ENCODE measurements at regions not wholly inside any gene's neighbourhood (a gene's known extent, or its start where the extent isn't known, plus 50 kb on each side); places are given as distances from the start of the nearest gene placed in this dataset.

- Histone ChIP-seq H4K20me1 (ENCODE audit: insufficient read depth, low read length) (no peaks in the 10 kb centered on the region), H3K9me3 (ENCODE audit: low read depth, low read length) (no peaks in the 10 kb centered on the region), H3K27me3 (ENCODE audit: insufficient read depth, low read length) (peaks cover 2% of the 10 kb centered on the region), H3K4me1 (ENCODE audit: insufficient read depth, low read length) (peaks cover 5% of the 10 kb centered on the region), H3K36me3 (ENCODE audit: insufficient read depth, low read length) (no peaks in the 10 kb centered on the region), H3K27ac (ENCODE audit: low read depth, low read length) (no peak overlapping the region), H3K79me2 (ENCODE audit: insufficient read depth, low read length) (no peaks in the 10 kb centered on the region), H3K4me3 (ENCODE audit: insufficient read depth, low read length) (peak overlapping the region; percentile 59), H2AFZ (ENCODE audit: low read length) (peak overlapping the region; percentile 83), H3K4me2 (ENCODE audit: insufficient read depth, low read length) (peak overlapping the region; percentile 49)
- no peak for DNase-seq (ENCODE audit: insufficient read length, low spot score, missing footprints)
- no peak for TF ChIP-seq CTCF (IDR thresholded peaks at IDR 0.05; ENCODE audit: extremely low read depth, low read depth, low read length)
Measured at GRCh38 chr9:107222020-107222522, 61.0 kb upstream of the RAD23B start.

GRCh38 chr9:107223381-107223780 is 59.7 kb upstream of the RAD23B start:
- H3K4me3 ChIP-seq (ENCODE audit: insufficient read depth, low read length) = no peak overlapping the region

GRCh38 chr9:107224252-107224651 is 58.8 kb upstream of the RAD23B start:
- H3K27ac ChIP-seq (ENCODE audit: low read depth, low read length) = no peak overlapping the region
- no peaks in the 10 kb centered on the region for H3K9me3 ChIP-seq (ENCODE audit: low read depth, low read length)
- H3K4me2 ChIP-seq (ENCODE audit: insufficient read depth, low read length) = no peak overlapping the region
- no peak overlapping the region for H2AFZ ChIP-seq (ENCODE audit: low read length)
- peaks cover 5% of the 10 kb centered on the region for H3K4me1 ChIP-seq (ENCODE audit: insufficient read depth, low read length)
- peaks cover 8% of the 10 kb centered on the region for H3K27me3 ChIP-seq (ENCODE audit: insufficient read depth, low read length)
- no peaks in the 10 kb centered on the region for H4K20me1 ChIP-seq (ENCODE audit: insufficient read depth, low read length)
- DNase-seq (ENCODE audit: insufficient read length, low spot score, missing footprints) = no peak
- no peak for TF ChIP-seq CTCF (IDR thresholded peaks at IDR 0.05; ENCODE audit: extremely low read depth, low read depth, low read length)
- H3K4me3 ChIP-seq (ENCODE audit: insufficient read depth, low read length) = no peak overlapping the region
- no peaks in the 10 kb centered on the region for H3K36me3 ChIP-seq (ENCODE audit: insufficient read depth, low read length)
- H3K79me2 ChIP-seq (ENCODE audit: insufficient read depth, low read length) = no peaks in the 10 kb centered on the region

More at GRCh38 chr9:107223381-107223780, 59.7 kb upstream of the RAD23B start:
- DNase-seq (ENCODE audit: insufficient read length, low spot score, missing footprints) = no peak
- peaks cover 7% of the 10 kb centered on the region for H3K27me3 ChIP-seq (ENCODE audit: insufficient read depth, low read length)
- peaks cover 5% of the 10 kb centered on the region for H3K4me1 ChIP-seq (ENCODE audit: insufficient read depth, low read length)
- TF ChIP-seq CTCF (IDR thresholded peaks at IDR 0.05; ENCODE audit: extremely low read depth, low read depth, low read length) = no peak
- no peak overlapping the region for H3K4me2 ChIP-seq (ENCODE audit: insufficient read depth, low read length)
- H3K79me2 ChIP-seq (ENCODE audit: insufficient read depth, low read length) = no peaks in the 10 kb centered on the region
- H3K27ac ChIP-seq (ENCODE audit: low read depth, low read length) = no peak overlapping the region
- H3K9me3 ChIP-seq (ENCODE audit: low read depth, low read length) = no peaks in the 10 kb centered on the region
- H3K36me3 ChIP-seq (ENCODE audit: insufficient read depth, low read length) = no peaks in the 10 kb centered on the region
- H4K20me1 ChIP-seq (ENCODE audit: insufficient read depth, low read length) = no peaks in the 10 kb centered on the region
- no peak overlapping the region for H2AFZ ChIP-seq (ENCODE audit: low read length)

- DNase-seq (ENCODE audit: insufficient read length, low spot score, missing footprints) = peak; percentile 45
- no peaks in the 10 kb centered on the region for H3K9me3 ChIP-seq (ENCODE audit: low read depth, low read length)
- H3K4me1 ChIP-seq (ENCODE audit: insufficient read depth, low read length) = peaks cover 5% of the 10 kb centered on the region
- no peaks in the 10 kb centered on the region for H4K20me1 ChIP-seq (ENCODE audit: insufficient read depth, low read length)
- no peaks in the 10 kb centered on the region for H3K79me2 ChIP-seq (ENCODE audit: insufficient read depth, low read length)
- H3K36me3 ChIP-seq (ENCODE audit: insufficient read depth, low read length) = no peaks in the 10 kb centered on the region
- H3K4me3 ChIP-seq (ENCODE audit: insufficient read depth, low read length) = no peak overlapping the region
- no peak overlapping the region for H3K4me2 ChIP-seq (ENCODE audit: insufficient read depth, low read length)
- no peak overlapping the region for H2AFZ ChIP-seq (ENCODE audit: low read length)
- H3K27ac ChIP-seq (ENCODE audit: low read depth, low read length) = no peak overlapping the region
- no peak for TF ChIP-seq CTCF (IDR thresholded peaks at IDR 0.05; ENCODE audit: extremely low read depth, low read depth, low read length)
- peaks cover 23% of the 10 kb centered on the region for H3K27me3 ChIP-seq (ENCODE audit: insufficient read depth, low read length)
Measured at GRCh38 chr9:107226421-107226820, 56.7 kb upstream of the RAD23B start.

Measured in osteoblast (primary cell).